Aorta (tissue), 5 donors: ENCODE measurements at regions not wholly inside any gene's neighbourhood (a gene's known extent, or its start where the extent isn't known, plus 50 kb on each side); places are given as distances from the start of the nearest gene placed in this dataset.
"Not testable (repeated sequence)": the region's sequence is repeated elsewhere in the genome, so short reads cannot be mapped to it uniquely, and the experiment has no call there.

ENCODE experiments used
- ATAC-seq: fragments of 200-7000 bp; cut with Tn5 transposase; one replicate; pipeline ENCODE4 v1.9.1; 2022; ENCODE audit warnings: moderate library complexity; ENCODE audit not compliant: low FRiP score
- DNase-seq, 2 donors: peaks; one replicate each; pipeline ENCODE4 v3.0.0-alpha.2; 2020
- H3K27ac ChIP-seq, 2 donors: one replicate each; pipeline ENCODE4 v1.5.1; 2013; ENCODE audit warnings: low read length in 2 of 2, mild to moderate bottlenecking in 2 of 2, moderate library complexity in 2 of 2, control low read depth in 1 of 2, inconsistent platforms in 1 of 2, low read depth in 1 of 2
- H3K27me3 ChIP-seq, 2 donors: one replicate each; pipeline ENCODE4 v1.6.1; 2013; ENCODE audit warnings: control low read depth in 1 of 2, low read length in 1 of 2, mild to moderate bottlenecking in 1 of 2, moderate library complexity in 1 of 2; ENCODE audit not compliant: insufficient read depth in 2 of 2, control insufficient read depth in 1 of 2
- H3K36me3 ChIP-seq, 2 donors: one replicate each; pipeline ENCODE4 v1.6.1; 2013; ENCODE audit warnings: control low read depth in 1 of 2, low read length in 1 of 2, mild to moderate bottlenecking in 1 of 2; ENCODE audit not compliant: insufficient read depth in 2 of 2, control insufficient read depth in 1 of 2
- H3K4me1 ChIP-seq, 2 donors: one replicate each; pipeline ENCODE4 v1.6.1; 2013; ENCODE audit warnings: low read length in 2 of 2, control low read depth in 1 of 2, mild to moderate bottlenecking in 1 of 2, moderate library complexity in 1 of 2; ENCODE audit not compliant: insufficient read depth in 2 of 2, control insufficient read depth in 1 of 2
- H3K4me3 ChIP-seq, 2 donors: one replicate each; pipeline ENCODE4 v1.5.1; 2013; ENCODE audit warnings: low read length in 2 of 2, control low read depth in 1 of 2, mild to moderate bottlenecking in 1 of 2
- H3K9me3 ChIP-seq: one replicate; pipeline ENCODE4 v1.6.1; 2013; ENCODE audit warnings: mild to moderate bottlenecking, low read length; ENCODE audit not compliant: control insufficient read depth
- WGBS, 2 donors: extraction: QIAGEN DNeasy Blood & Tissue Kit; methylation state at CpG; one replicate each; pipeline ENCODE4 v1.1.7; 2013; 5-methylcytosine and 5-hydroxymethylcytosine counted together
- intact Hi-C, 2 donors: fragments of 100-400 bp; cut with DNase I; formaldehyde crosslinking; loops; one replicate each; pipeline versions ENCODE4 v1.14.2 to v1.15.0; 2022
- donor health status: healthy with polysubstance abuse.
- donor health status: Bipolar disorder and iron deficiency.
- donor health status: DM: no; HTN: no; CAD: no.
- donor health status: DM: no; HTN: no; CAD: no.
- donor health status: DM: yes; HTN: yes; CAD: no.

DNA sequence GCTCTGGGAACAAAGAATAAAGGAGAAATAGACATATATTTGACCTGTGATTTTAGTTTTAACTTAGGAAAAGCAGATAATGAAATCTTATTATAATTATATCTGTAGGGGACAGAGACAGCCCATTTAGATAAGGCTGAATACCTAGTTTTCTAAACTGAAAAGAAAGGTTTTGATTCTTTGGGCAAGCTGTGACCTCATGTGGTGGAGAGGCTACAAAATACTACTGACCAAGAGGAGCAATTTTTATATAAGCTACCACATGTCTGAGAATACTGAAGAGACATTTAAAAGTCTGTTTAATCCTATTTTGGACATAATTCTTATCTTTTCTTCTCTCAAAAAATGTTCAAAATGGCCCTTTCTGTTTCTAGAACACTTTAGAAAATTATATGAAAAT, 271.0 kb downstream of the MTERF1 start:
- H3K27me3 ChIP-seq, result no peaks in the 10 kb centered on the region
- ATAC-seq, result no peak
- intact Hi-C loops, result no loop called here
- DNase-seq, result no peak
- no peaks in the 10 kb centered on the region for H3K36me3 ChIP-seq
- peaks cover 2% of the 10 kb centered on the region for H3K9me3 ChIP-seq
- no peak overlapping the region for H3K4me3 ChIP-seq
- H3K4me1 ChIP-seq, result no peaks in the 10 kb centered on the region
- H3K27ac ChIP-seq, result no peak overlapping the region

DNA sequence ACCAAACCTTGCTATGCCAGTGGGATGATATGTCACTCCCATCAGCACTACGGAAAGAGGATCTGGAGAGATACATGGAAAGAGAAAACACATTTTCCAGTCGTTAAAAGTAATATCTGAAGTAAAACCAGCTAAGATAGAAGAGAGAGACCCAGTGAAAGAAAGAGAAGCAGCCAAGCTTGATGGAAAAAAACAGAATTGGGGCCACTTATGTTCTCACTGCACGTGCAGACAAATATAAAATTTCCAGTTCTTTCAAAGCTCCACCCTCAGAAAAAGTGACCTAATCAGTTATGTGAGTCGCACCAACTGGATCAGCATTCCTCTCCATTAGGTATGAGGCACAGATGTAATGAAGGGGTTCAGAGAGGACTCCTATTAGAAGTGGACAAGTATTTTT, 266.1 kb downstream of the MTERF1 start:
- Histone ChIP-seq H3K4me1 (no peaks in the 10 kb centered on the region), H3K4me3 (no peak overlapping the region), H3K9me3 (peaks cover 2% of the 10 kb centered on the region), H3K27ac (no peak overlapping the region), H3K27me3 (no peaks in the 10 kb centered on the region), H3K36me3 (no peaks in the 10 kb centered on the region)
- 81 to 87% methylated on average over 4 of the region's 4 CpGs for WGBS, 2 donors
- intact Hi-C loops, result no loop called here
- no peak for DNase-seq
- ATAC-seq, result no peak

DNA sequence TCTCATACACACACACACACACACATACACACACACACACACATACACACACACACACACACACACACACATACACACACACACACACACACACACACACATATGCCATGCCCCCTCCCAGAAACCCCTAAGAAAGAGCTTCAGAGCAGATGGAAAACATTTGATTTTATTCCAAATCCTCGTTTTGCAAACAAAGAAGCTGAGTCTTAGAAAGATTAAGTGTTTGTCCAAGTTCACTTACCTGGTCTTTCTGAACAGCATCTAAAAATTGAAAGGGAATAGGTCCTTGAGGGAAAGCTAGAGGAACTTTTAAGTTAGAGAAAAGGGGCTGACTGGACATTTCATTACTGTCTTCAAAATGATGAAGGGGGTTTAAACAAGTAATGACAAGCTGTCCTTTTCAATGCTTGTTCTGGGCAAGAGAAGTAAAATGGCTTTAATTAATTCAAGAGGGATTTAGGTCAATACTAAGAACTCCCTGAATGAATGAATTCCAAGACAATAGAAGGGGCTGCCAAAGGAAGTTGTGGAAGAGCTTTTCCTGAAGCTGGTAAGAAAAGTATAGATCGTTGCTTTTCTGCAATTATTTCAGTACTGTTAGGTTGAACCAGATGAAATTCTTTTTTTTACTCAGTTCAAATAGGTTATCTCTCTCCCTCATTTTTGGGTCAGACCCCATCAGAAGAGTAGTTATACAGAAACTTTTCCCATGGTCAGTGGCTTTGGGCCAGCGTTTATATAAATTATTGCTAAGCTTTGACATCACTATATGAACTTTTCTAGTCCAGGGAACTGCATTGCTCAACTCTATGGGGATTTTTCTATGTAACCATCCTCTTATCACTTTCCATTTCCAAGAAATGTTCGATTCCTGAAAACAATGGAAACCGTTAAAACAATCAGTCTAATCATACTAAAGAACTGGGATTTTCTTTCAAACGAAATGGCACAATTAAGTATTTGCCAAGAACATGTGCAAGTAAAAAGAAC, 261.4 kb downstream of the MTERF1 start:
- Histone ChIP-seq H3K4me1 (no peaks in the 10 kb centered on the region), H3K27me3 (no peaks in the 10 kb centered on the region), H3K9me3 (no peaks in the 10 kb centered on the region), H3K4me3 (no peak overlapping the region), H3K36me3 (no peaks in the 10 kb centered on the region), H3K27ac (no peak overlapping the region)
- no peak for DNase-seq
- ATAC-seq, result no peak
- WGBS, 2 donors, result 41 to 43% methylated on average over 6 of the region's 6 CpGs
- intact Hi-C loops, result no loop called here

- DNase-seq, result no peak
- Histone ChIP-seq H3K36me3 (no peaks in the 10 kb centered on the region), H3K27ac (no peak overlapping the region), H3K9me3 (no peaks in the 10 kb centered on the region), H3K4me3 (no peak overlapping the region), H3K4me1 (no peaks in the 10 kb centered on the region), H3K27me3 (no peaks in the 10 kb centered on the region)
- intact Hi-C loops, result loop anchor here in 1 of 2 donors (5.0 kb wide), 1 partner anchor 59 kb away; no protein-coding TSS in a partner anchor
- ATAC-seq, result no peak
- 96 to 100% methylated on average over 1 of the region's 1 CpG for WGBS, 2 donors
Observed at GRCh38 chr7:91620827-91621226, 259.7 kb downstream of the MTERF1 start.

GRCh38 chr7:91627324-91627723, 253.2 kb downstream of the MTERF1 start:
- H3K27ac ChIP-seq, intact Hi-C loops, H3K4me1 ChIP-seq, H3K36me3 ChIP-seq, H3K27me3 ChIP-seq, H3K9me3 ChIP-seq, DNase-seq, H3K4me3 ChIP-seq, ATAC-seq: not testable (repeated sequence)
- 96 to 98% methylated on average over 28 of the region's 28 CpGs for WGBS, 2 donors

DNA sequence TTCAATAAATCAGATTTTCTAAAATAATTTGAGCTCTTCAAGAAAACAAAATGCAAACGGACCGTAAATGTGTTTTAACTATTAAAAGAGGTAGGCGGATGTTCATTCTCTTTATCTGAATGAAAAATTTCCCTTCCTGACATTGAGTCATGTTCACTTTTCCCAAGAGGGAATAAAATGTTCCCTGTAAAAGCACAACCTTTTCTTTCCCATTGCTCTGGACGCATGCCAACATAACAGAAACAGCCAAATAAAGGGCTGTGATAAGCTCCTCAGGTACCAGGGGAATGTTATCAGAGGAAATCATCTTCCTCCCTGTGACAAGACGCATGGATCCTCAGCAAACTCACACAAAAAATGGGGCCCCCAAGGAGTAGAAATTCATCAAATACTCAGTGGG, 251.8 kb downstream of the MTERF1 start:
- Histone ChIP-seq H3K27me3 (no peaks in the 10 kb centered on the region), H3K4me3 (no peak overlapping the region), H3K4me1 (peaks cover 2 to 4% of the 10 kb centered on the region in 2 donors), H3K9me3 (no peaks in the 10 kb centered on the region), H3K27ac (no peak overlapping the region), H3K36me3 (no peaks in the 10 kb centered on the region)
- 10 to 16% methylated on average over 5 of the region's 5 CpGs for WGBS, 2 donors
- ATAC-seq (no peak), DNase-seq (no peak)
- intact Hi-C loops, result no loop called here

- Histone ChIP-seq H3K36me3 (no peaks in the 10 kb centered on the region), H3K4me1 (peaks cover 2 to 4% of the 10 kb centered on the region in 2 donors), H3K27me3 (no peaks in the 10 kb centered on the region), H3K27ac (no peak overlapping the region), H3K4me3 (no peak overlapping the region), H3K9me3 (no peaks in the 10 kb centered on the region)
- WGBS, 2 donors, result 95 to 97% methylated on average over 1 of the region's 1 CpG
- ATAC-seq, result no peak
- no peak for DNase-seq
- intact Hi-C loops, result loop anchor here in 1 of 2 donors (10.0 kb wide), 1 partner anchor 366 kb away; the partner anchor contains the start of gene FZD1
Observed at GRCh38 chr7:91630581-91631380, 249.7 kb downstream of the MTERF1 start.

DNA sequence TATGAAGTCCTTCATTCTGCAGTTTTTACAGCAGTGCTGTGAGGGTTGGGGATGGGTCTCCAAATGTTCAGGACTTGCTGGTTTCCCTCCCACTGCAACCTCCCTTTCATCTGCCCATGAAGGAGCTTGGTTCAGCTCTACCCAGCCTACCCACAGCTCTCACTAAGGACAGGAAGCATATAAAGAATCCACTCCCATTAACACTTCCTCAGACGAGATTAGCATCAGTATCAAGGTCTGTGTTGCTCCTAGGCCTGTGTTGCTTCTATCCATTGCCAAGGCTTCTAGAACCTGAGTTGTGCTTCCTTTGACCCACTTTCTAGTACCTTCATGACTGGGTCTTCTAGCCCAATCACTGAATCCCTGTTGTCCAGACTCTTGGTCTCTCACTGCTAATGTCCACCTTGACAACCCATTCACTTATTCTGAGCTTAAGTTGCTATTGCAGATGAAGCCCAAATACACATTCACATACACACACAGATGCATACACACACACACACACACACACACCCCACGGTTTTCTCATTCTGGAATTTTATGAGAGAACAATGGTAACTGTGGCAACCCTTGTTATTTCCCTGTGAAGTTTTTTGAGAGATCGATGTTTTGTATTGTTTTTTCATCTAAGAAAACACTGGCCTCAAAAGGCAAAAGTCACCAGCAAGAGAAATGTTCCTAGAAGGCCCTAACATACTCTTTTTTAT, 248.1 kb downstream of the MTERF1 start:
- no peaks in the 10 kb centered on the region for H3K36me3 ChIP-seq
- H3K9me3 ChIP-seq, result no peaks in the 10 kb centered on the region
- intact Hi-C loops, result loop anchor here in 1 of 2 donors (10.0 kb wide), 1 partner anchor 368 kb away; the partner anchor contains the start of gene FZD1
- no peak overlapping the region for H3K27ac ChIP-seq
- no peaks in the 10 kb centered on the region for H3K27me3 ChIP-seq
- H3K4me1 ChIP-seq, result peaks cover 2 to 4% of the 10 kb centered on the region in 2 donors
- DNase-seq, result no peak
- no peak for ATAC-seq
- 77 to 78% methylated on average over 3 of the region's 3 CpGs for WGBS, 2 donors
- no peak overlapping the region for H3K4me3 ChIP-seq
